ENCODE measurements at regions not wholly inside any gene's neighbourhood (a gene's known extent, or its start where the extent isn't known, plus 50 kb on each side); places are given as distances from the start of the nearest gene placed in this dataset.

DNA sequence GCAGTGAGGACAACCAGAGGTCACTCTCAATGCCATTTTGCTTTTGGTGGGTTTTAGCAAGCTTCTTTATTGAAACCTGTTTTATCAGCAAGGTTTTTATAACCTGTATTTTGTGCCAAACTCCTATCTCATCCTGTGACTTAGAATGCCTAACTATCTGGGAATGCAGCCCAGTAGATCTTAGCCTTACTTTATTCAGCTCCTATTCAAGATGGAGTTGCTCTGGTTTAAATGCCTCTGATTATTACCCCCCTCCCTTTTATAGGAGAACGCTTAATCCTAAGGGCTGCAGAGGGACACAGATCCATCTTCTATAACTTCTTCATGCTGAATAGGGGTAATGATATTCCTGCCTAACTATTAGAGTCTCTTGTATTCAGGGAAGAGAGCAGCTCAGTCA lies 179.1 kb downstream of the KIF18A start:
- H3K9me3 ChIP-seq (ENCODE audit: control insufficient read depth in 1 of 2, low read length in 2 of 2), result peaks cover 0 to 2% of the 10 kb centered on the region in 2 donors
- H3K4me1 ChIP-seq (ENCODE audit: control insufficient read depth in 1 of 2, insufficient read depth in 2 of 2, low read length in 2 of 2), result no peaks in the 10 kb centered on the region
- H3K27me3 ChIP-seq (ENCODE audit: control insufficient read depth in 1 of 2, insufficient read depth in 2 of 2, low read length in 2 of 2), result no peaks in the 10 kb centered on the region
- H3K36me3 ChIP-seq (ENCODE audit: control insufficient read depth in 1 of 2, insufficient read depth in 2 of 2, low read length in 2 of 2), result no peaks in the 10 kb centered on the region
- H3K9ac ChIP-seq (ENCODE audit: low read depth in 1 of 2, low read length in 2 of 2), result no peak overlapping the region
- no peak overlapping the region for H3K4me3 ChIP-seq (ENCODE audit: low read depth in 1 of 2, low read length in 2 of 2)
- H3K27ac ChIP-seq (ENCODE audit: low read depth, low read length), result no peak overlapping the region

DNA sequence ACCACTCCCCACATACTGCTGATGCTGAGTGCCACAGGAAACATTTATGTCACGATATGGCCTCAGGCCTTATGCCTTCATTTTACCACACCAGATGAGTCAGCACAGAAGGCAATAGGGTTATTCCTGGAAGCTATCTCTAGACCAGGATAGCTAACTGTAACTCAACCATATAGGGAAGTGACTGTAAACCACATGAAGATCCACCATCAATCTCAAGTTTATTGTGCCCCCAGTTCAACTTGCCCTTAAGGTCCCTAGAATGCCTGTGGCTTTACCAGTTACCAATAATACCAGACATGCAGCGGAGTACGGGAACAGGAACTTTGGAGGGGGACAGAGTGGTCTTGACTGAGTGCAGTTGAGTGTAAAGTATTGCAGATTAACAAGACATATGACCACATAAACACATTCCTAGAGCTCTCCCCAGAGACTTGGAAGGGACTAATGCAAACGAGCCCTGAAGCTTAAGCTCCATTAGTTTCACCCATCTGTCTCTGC lies 180.9 kb downstream of the KIF18A start:
- Histone ChIP-seq H3K9me3 (ENCODE audit: control insufficient read depth in 1 of 2, low read length in 2 of 2) (no peaks in the 10 kb centered on the region), H3K27ac (ENCODE audit: low read depth, low read length) (no peak overlapping the region), H3K4me3 (ENCODE audit: low read depth in 1 of 2, low read length in 2 of 2) (no peak overlapping the region), H3K4me1 (ENCODE audit: control insufficient read depth in 1 of 2, insufficient read depth in 2 of 2, low read length in 2 of 2) (no peaks in the 10 kb centered on the region), H3K9ac (ENCODE audit: low read depth in 1 of 2, low read length in 2 of 2) (no peak overlapping the region), H3K27me3 (ENCODE audit: control insufficient read depth in 1 of 2, insufficient read depth in 2 of 2, low read length in 2 of 2) (no peaks in the 10 kb centered on the region), H3K36me3 (ENCODE audit: control insufficient read depth in 1 of 2, insufficient read depth in 2 of 2, low read length in 2 of 2) (no peaks in the 10 kb centered on the region)

DNA sequence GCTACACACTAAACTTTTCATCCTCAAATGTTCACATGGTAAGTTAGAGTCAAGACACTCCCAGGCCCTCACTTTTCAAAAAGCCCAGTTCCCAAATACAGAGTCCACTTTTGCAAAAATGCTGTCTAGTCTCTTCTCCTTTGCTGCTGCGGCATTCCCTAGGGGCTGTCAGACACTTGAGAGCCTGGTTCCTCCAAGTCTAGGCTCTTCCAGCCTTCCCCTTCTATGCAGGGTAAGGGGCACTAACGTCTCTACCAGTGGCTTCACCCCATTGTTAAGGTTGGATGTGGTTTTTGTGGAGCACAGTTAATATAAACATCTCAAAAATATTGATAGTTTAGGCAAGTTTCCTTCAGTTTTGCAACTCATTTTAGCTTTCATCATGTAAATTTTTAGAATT lies 181.5 kb downstream of the KIF18A start:
- H3K9ac ChIP-seq (ENCODE audit: low read depth in 1 of 2, low read length in 2 of 2), result no peak overlapping the region
- no peak overlapping the region for H3K27ac ChIP-seq (ENCODE audit: low read depth, low read length)
- H3K4me3 ChIP-seq (ENCODE audit: low read depth in 1 of 2, low read length in 2 of 2), result no peak overlapping the region
- no peaks in the 10 kb centered on the region for H3K4me1 ChIP-seq (ENCODE audit: control insufficient read depth in 1 of 2, insufficient read depth in 2 of 2, low read length in 2 of 2)
- H3K9me3 ChIP-seq (ENCODE audit: control insufficient read depth in 1 of 2, low read length in 2 of 2), result no peaks in the 10 kb centered on the region
- H3K36me3 ChIP-seq (ENCODE audit: control insufficient read depth in 1 of 2, insufficient read depth in 2 of 2, low read length in 2 of 2), result no peaks in the 10 kb centered on the region
- no peaks in the 10 kb centered on the region for H3K27me3 ChIP-seq (ENCODE audit: control insufficient read depth in 1 of 2, insufficient read depth in 2 of 2, low read length in 2 of 2)

DNA sequence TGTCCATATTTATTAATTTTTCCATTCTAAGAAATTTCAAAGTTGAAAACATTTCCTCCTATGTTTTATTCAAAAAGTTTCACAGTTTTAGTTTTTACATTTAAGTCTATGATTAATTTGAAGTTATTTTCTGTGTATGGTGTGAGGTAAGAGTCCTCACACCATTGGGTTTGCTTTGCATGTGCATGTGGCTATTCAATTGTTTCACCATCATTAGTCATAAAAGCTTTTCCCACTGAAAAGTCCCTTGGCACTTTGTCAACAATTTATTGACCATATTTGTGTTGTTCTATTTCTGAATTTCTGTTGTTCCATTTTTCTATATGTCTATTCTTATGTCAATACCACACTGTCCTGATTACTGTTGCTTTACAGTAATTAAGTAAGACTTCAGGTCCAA lies 186.5 kb downstream of the KIF18A start:
- Histone ChIP-seq H3K9me3 (ENCODE audit: control insufficient read depth in 1 of 2, low read length in 2 of 2) (no peaks in the 10 kb centered on the region), H3K9ac (ENCODE audit: low read depth in 1 of 2, low read length in 2 of 2) (no peak overlapping the region), H3K4me3 (ENCODE audit: low read depth in 1 of 2, low read length in 2 of 2) (no peak overlapping the region), H3K27ac (ENCODE audit: low read depth, low read length) (no peak overlapping the region), H3K27me3 (ENCODE audit: control insufficient read depth in 1 of 2, insufficient read depth in 2 of 2, low read length in 2 of 2) (no peaks in the 10 kb centered on the region), H3K36me3 (ENCODE audit: control insufficient read depth in 1 of 2, insufficient read depth in 2 of 2, low read length in 2 of 2) (no peaks in the 10 kb centered on the region), H3K4me1 (ENCODE audit: control insufficient read depth in 1 of 2, insufficient read depth in 2 of 2, low read length in 2 of 2) (no peaks in the 10 kb centered on the region)

DNA sequence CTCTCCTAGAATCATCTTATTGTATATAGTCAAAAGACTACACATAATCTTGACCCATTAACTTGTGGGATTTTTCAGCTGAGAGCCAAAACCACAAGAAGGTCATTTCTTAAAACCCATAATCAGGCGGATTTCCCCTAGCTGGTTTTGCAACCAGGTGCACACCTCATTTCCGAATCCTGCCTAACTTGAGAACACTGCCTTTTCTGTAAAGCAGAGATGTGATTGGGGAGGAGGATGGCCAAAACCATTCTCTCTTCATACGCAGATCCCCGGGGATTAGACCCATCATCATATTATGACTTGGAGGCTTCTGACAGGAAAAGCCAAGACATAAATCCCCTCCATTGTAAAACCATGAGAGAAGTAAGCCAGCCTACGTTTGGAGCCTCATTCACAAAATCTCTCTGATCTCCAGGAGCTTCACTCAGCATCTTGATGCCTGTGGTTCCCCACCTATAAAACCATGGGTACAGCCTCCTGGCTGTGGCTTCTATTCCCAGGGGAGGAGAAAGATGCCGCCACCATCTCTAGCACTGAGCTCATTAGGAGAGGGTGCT lies 191.3 kb downstream of the KIF18A start:
- H3K36me3 ChIP-seq (ENCODE audit: control insufficient read depth in 1 of 2, insufficient read depth in 2 of 2, low read length in 2 of 2), result no peaks in the 10 kb centered on the region
- H3K4me3 ChIP-seq (ENCODE audit: low read depth in 1 of 2, low read length in 2 of 2), result no peak overlapping the region
- H3K27ac ChIP-seq (ENCODE audit: low read depth, low read length), result no peak overlapping the region
- H3K27me3 ChIP-seq (ENCODE audit: control insufficient read depth in 1 of 2, insufficient read depth in 2 of 2, low read length in 2 of 2), result no peaks in the 10 kb centered on the region
- no peaks in the 10 kb centered on the region for H3K9me3 ChIP-seq (ENCODE audit: control insufficient read depth in 1 of 2, low read length in 2 of 2)
- no peaks in the 10 kb centered on the region for H3K4me1 ChIP-seq (ENCODE audit: control insufficient read depth in 1 of 2, insufficient read depth in 2 of 2, low read length in 2 of 2)
- no peak overlapping the region for H3K9ac ChIP-seq (ENCODE audit: low read depth in 1 of 2, low read length in 2 of 2)

DNA sequence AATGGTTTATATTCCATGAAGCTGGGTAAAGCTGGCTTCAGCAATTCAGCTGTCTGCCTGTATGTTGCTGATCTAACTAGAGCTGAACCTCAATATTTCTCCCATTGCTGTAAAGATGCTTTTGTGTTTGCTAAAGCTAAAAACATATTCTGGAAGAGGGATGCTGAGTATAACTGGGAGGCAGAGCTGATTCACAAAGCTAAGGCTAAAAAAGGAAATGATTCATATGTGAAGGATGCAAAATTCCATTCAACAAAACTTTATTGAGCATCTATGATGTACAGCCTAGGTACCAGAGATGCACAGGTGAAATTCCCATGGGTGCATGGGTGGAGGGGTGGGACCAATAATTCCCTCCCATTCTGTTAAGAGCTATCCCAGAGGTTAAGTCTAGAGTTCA lies 193.9 kb downstream of the KIF18A start:
- no peaks in the 10 kb centered on the region for H3K9me3 ChIP-seq (ENCODE audit: control insufficient read depth in 1 of 2, low read length in 2 of 2)
- no peaks in the 10 kb centered on the region for H3K36me3 ChIP-seq (ENCODE audit: control insufficient read depth in 1 of 2, insufficient read depth in 2 of 2, low read length in 2 of 2)
- no peak overlapping the region for H3K9ac ChIP-seq (ENCODE audit: low read depth in 1 of 2, low read length in 2 of 2)
- H3K4me1 ChIP-seq (ENCODE audit: control insufficient read depth in 1 of 2, insufficient read depth in 2 of 2, low read length in 2 of 2), result no peaks in the 10 kb centered on the region
- H3K27me3 ChIP-seq (ENCODE audit: control insufficient read depth in 1 of 2, insufficient read depth in 2 of 2, low read length in 2 of 2), result no peaks in the 10 kb centered on the region
- H3K27ac ChIP-seq (ENCODE audit: low read depth, low read length), result no peak overlapping the region
- no peak overlapping the region for H3K4me3 ChIP-seq (ENCODE audit: low read depth in 1 of 2, low read length in 2 of 2)

DNA sequence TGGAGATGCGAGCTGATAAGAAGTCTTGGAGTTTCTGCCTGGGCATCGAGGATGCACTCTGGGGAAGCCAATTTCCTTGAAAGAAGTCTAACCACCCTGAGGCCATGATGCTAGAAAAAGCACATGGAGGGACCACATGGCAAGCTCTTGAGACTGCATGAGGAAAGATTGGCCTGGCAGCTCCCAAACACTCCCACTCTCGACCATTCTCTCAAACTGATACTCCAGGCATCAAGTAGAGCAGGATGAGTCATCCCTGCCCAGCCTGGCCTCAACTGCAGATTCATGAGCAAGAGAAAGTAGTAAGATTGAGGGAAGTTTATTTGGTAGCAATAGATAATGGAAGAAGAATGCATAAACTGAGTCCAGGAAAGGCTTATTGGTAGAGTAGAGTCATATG lies 194.3 kb downstream of the KIF18A start:
- H3K9me3 ChIP-seq (ENCODE audit: control insufficient read depth in 1 of 2, low read length in 2 of 2), result no peaks in the 10 kb centered on the region

DNA sequence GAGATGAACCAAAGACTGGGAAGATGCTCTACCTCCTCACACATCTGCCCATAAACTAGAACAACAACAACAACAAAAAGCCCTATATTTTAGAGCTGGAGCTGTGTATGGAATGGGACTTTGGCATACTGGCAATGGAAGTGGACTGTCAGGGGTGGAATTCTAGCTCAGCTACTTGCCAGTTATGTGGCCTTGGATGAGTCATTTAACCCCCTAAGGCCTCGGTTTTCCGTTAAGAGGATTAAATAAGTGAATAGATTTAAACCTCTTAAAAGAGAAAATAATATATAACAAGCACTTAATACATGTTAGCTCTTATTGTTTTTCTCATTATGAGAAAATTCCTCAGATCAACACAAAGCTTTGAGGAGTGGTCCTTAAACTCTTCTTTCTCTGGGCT lies 195.0 kb downstream of the KIF18A start:
- Histone ChIP-seq H3K36me3 (ENCODE audit: control insufficient read depth in 1 of 2, insufficient read depth in 2 of 2, low read length in 2 of 2) (no peaks in the 10 kb centered on the region), H3K27me3 (ENCODE audit: control insufficient read depth in 1 of 2, insufficient read depth in 2 of 2, low read length in 2 of 2) (no peaks in the 10 kb centered on the region)

More for the DNA sequence above, 194.3 kb downstream of the KIF18A start:
- no peaks in the 10 kb centered on the region for H3K36me3 ChIP-seq (ENCODE audit: control insufficient read depth in 1 of 2, insufficient read depth in 2 of 2, low read length in 2 of 2)
- H3K9ac ChIP-seq (ENCODE audit: low read depth in 1 of 2, low read length in 2 of 2), result no peak overlapping the region
- no peaks in the 10 kb centered on the region for H3K4me1 ChIP-seq (ENCODE audit: control insufficient read depth in 1 of 2, insufficient read depth in 2 of 2, low read length in 2 of 2)
- no peak overlapping the region for H3K27ac ChIP-seq (ENCODE audit: low read depth, low read length)
- H3K4me3 ChIP-seq (ENCODE audit: low read depth in 1 of 2, low read length in 2 of 2), result no peak overlapping the region
- H3K27me3 ChIP-seq (ENCODE audit: control insufficient read depth in 1 of 2, insufficient read depth in 2 of 2, low read length in 2 of 2), result no peaks in the 10 kb centered on the region

DNA sequence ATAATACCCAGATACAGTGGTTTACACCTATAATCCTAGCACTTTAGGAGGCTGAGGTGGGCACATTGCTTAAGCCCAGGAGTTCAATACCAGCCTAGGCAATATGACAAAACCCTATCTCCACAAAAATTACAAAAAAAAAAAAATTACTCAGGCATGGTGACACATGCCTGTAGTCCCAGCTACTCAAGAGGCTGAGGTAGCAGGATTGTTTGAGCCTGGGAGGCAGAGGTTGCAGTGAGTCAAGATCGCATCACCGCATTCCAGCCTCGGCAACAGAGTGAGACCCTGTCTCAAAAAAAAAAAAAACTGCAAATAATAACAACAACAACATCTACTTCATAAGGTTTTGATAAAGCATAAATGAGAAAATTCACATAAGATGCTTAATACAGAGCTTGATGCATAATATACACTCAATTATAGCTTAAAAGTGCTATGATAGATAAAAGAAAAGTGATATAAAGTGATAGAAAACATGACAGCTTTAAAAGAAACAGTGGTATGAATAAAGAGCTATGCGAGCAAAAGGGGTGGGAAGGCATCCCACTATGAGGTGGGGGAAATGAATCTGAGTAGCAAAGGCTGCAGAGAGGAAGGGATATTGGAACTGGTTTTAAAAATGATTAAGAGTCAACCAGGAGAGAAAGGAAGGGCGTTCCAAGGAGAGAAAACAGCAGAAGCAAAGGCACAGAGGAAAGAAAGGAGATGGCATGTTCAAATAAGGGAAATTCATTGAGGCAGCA lies 197.6 kb downstream of the KIF18A start:
- Histone ChIP-seq H3K27me3 (ENCODE audit: control insufficient read depth in 1 of 2, insufficient read depth in 2 of 2, low read length in 2 of 2) (no peaks in the 10 kb centered on the region), H3K4me1 (ENCODE audit: control insufficient read depth in 1 of 2, insufficient read depth in 2 of 2, low read length in 2 of 2) (no peaks in the 10 kb centered on the region), H3K27ac (ENCODE audit: low read depth, low read length) (no peak overlapping the region), H3K9me3 (ENCODE audit: control insufficient read depth in 1 of 2, low read length in 2 of 2) (no peaks in the 10 kb centered on the region), H3K36me3 (ENCODE audit: control insufficient read depth in 1 of 2, insufficient read depth in 2 of 2, low read length in 2 of 2) (no peaks in the 10 kb centered on the region), H3K9ac (ENCODE audit: low read depth in 1 of 2, low read length in 2 of 2) (no peak overlapping the region), H3K4me3 (ENCODE audit: low read depth in 1 of 2, low read length in 2 of 2) (no peak overlapping the region)

More for the DNA sequence above, 195.0 kb downstream of the KIF18A start:
- Histone ChIP-seq H3K27ac (ENCODE audit: low read depth, low read length) (no peak overlapping the region), H3K4me3 (ENCODE audit: low read depth in 1 of 2, low read length in 2 of 2) (no peak overlapping the region), H3K4me1 (ENCODE audit: control insufficient read depth in 1 of 2, insufficient read depth in 2 of 2, low read length in 2 of 2) (no peaks in the 10 kb centered on the region), H3K9ac (ENCODE audit: low read depth in 1 of 2, low read length in 2 of 2) (no peak overlapping the region), H3K9me3 (ENCODE audit: control insufficient read depth in 1 of 2, low read length in 2 of 2) (no peaks in the 10 kb centered on the region)

DNA sequence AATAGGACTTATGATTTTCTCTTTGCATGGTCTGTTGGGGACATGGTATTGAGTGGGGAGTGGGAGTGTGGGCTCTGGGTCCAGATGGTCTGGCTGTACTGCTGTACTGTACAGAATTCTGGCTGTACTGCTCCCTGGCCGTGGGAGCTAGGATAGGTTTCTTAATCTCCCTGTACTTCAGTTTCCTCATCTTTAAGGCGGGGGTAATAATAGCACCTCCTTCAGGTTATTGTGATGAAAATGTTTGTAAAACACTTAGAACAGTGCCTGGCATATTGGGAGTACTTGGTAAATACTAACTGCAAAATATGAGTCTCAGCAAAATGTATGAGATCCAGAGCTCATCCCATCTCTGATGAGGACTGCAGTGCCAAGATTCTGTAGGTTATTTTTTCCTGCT lies 198.6 kb downstream of the KIF18A start:
- no peaks in the 10 kb centered on the region for H3K27me3 ChIP-seq (ENCODE audit: control insufficient read depth in 1 of 2, insufficient read depth in 2 of 2, low read length in 2 of 2)
- H3K27ac ChIP-seq (ENCODE audit: low read depth, low read length), result no peak overlapping the region
- H3K4me1 ChIP-seq (ENCODE audit: control insufficient read depth in 1 of 2, insufficient read depth in 2 of 2, low read length in 2 of 2), result no peaks in the 10 kb centered on the region
- no peaks in the 10 kb centered on the region for H3K9me3 ChIP-seq (ENCODE audit: control insufficient read depth in 1 of 2, low read length in 2 of 2)
- H3K36me3 ChIP-seq (ENCODE audit: control insufficient read depth in 1 of 2, insufficient read depth in 2 of 2, low read length in 2 of 2), result no peaks in the 10 kb centered on the region
- no peak overlapping the region for H3K9ac ChIP-seq (ENCODE audit: low read depth in 1 of 2, low read length in 2 of 2)
- H3K4me3 ChIP-seq (ENCODE audit: low read depth in 1 of 2, low read length in 2 of 2), result no peak overlapping the region
